Hepatocyte (in vitro differentiated cells): ENCODE measurements at regions not wholly inside any gene's neighbourhood (a gene's known extent, or its start where the extent isn't known, plus 50 kb on each side); places are given as distances from the start of the nearest gene placed in this dataset.
A peak's percentile ranks its signal among the peaks of the same experiment; 100 is the strongest.
"Not testable (repeated sequence)": the region's sequence is repeated elsewhere in the genome, so short reads cannot be mapped to it uniquely, and the experiment has no call there.

Experiments
- DNase-seq: peaks from one replicate; pipeline ENCODE4 v3.0.0-alpha.2; 2016; ENCODE audit warnings: low spot score
- H2AFZ ChIP-seq: fragments of 200-600 bp; sonication (generic); 2 replicates; pipeline ENCODE4 v1.6.0; 2016; ENCODE audit warnings: antibody characterized with exemption, mild to moderate bottlenecking
- H3K27ac ChIP-seq: fragments of 200-600 bp; sonication (generic); 2 replicates; pipeline ENCODE4 v1.5.1; 2016; ENCODE audit warnings: mild to moderate bottlenecking
- H3K27me3 ChIP-seq: fragments of 200-600 bp; sonication (generic); 2 replicates; pipeline ENCODE4 v1.6.1; 2016
- H3K36me3 ChIP-seq: fragments of 200-600 bp; sonication (generic); replicated peaks from 2 replicates; pipeline ENCODE4 v1.5.1; 2016; ENCODE audit warnings: low read depth; ENCODE audit not compliant: insufficient read depth
- H3K4me1 ChIP-seq: fragments of 200-600 bp; sonication (generic); 2 replicates; pipeline ENCODE4 v1.5.1; 2016; ENCODE audit warnings: mild to moderate bottlenecking, moderate library complexity; ENCODE audit not compliant: insufficient read depth
- H3K4me2 ChIP-seq: fragments of 200-600 bp; sonication (generic); 2 replicates; pipeline ENCODE4 v1.6.0; 2016
- H3K4me3 ChIP-seq: fragments of 200-600 bp; sonication (generic); 2 replicates; pipeline ENCODE4 v1.5.1; 2016; ENCODE audit warnings: mild to moderate bottlenecking
- H3K79me2 ChIP-seq: fragments of 200-600 bp; sonication (generic); 2 replicates; pipeline ENCODE4 v1.6.0; 2017; ENCODE audit warnings: mild to moderate bottlenecking
- H3K9me2 ChIP-seq: fragments of 200-600 bp; sonication (generic); replicated peaks from 2 replicates; pipeline ENCODE4 v1.6.0; 2017; ENCODE audit warnings: mild to moderate bottlenecking; ENCODE audit not compliant: insufficient read depth
- H3K9me3 ChIP-seq: fragments of 200-600 bp; sonication (generic); 2 replicates; pipeline ENCODE4 v1.5.1; 2016; ENCODE audit warnings: low read depth, mild to moderate bottlenecking
- H4K20me1 ChIP-seq: fragments of 200-600 bp; sonication (generic); 2 replicates; pipeline ENCODE4 v1.6.0; 2016; ENCODE audit warnings: mild to moderate bottlenecking; ENCODE audit not compliant: insufficient read depth, poor library complexity, severe bottlenecking
- CTCF ChIP-seq: fragments of 200-600 bp; sonication (generic); IDR thresholded peaks from 2 replicates; pipeline ENCODE4 v1.5.1; 2016; ENCODE audit warnings: antibody characterized with exemption, mild to moderate bottlenecking; ENCODE audit not compliant: poor library complexity
- EZH2 ChIP-seq: fragments of 200-600 bp; sonication (generic); IDR thresholded peaks from 2 replicates; pipeline ENCODE4 v1.6.1; 2016; ENCODE audit warnings: antibody characterized with exemption, mild to moderate bottlenecking, borderline replicate concordance
- EZH2phosphoT487 ChIP-seq: fragments of 200-600 bp; sonication (generic); IDR thresholded peaks from one replicate; pipeline ENCODE4 v1.6.1; 2018; ENCODE audit warnings: antibody characterized with exemption, mild to moderate bottlenecking, low read depth, moderate library complexity; ENCODE audit not compliant: unreplicated experiment, severe bottlenecking
- WGBS: methylation state at CpG from one replicate; pipeline ENCODE4 v1.1.6; 2016; ENCODE audit warnings: low lambda C conversion rate; ENCODE audit errors: missing lambda C conversion rate; 5-methylcytosine and 5-hydroxymethylcytosine counted together

- no peak overlapping the region for H3K4me3 ChIP-seq
- 94% methylated on average over 5 of the region's 5 CpGs for WGBS
- H4K20me1 ChIP-seq = no peaks in the 10 kb centered on the region
- peaks cover 8% of the 10 kb centered on the region for H3K9me3 ChIP-seq
- H3K4me2 ChIP-seq = no peak overlapping the region
- TF ChIP-seq EZH2 (no peak), EZH2phosphoT487 (no peak), CTCF (no peak)
- H3K36me3 ChIP-seq = no peaks in the 10 kb centered on the region
- H2AFZ ChIP-seq = no peak overlapping the region
- H3K9me2 ChIP-seq = no peaks in the 10 kb centered on the region
- no peaks in the 10 kb centered on the region for H3K79me2 ChIP-seq
- no peaks in the 10 kb centered on the region for H3K4me1 ChIP-seq
- H3K27ac ChIP-seq = no peak overlapping the region
- no peak for DNase-seq
- H3K27me3 ChIP-seq = no peaks in the 10 kb centered on the region
Observed at GRCh38 chr20:47430862-47431588, 70.7 kb upstream of the NCOA3 start.

GRCh38 chr20:47432834-47433210 is 68.9 kb upstream of the NCOA3 start:
- H3K36me3 ChIP-seq = no peaks in the 10 kb centered on the region
- H3K79me2 ChIP-seq = no peaks in the 10 kb centered on the region
- no peak overlapping the region for H3K4me2 ChIP-seq
- DNase-seq = no peak
- H3K4me1 ChIP-seq = no peaks in the 10 kb centered on the region
- H3K27ac ChIP-seq = no peak overlapping the region
- TF ChIP-seq EZH2phosphoT487 (no peak), CTCF (no peak), EZH2 (no peak)
- no peaks in the 10 kb centered on the region for H3K27me3 ChIP-seq
- WGBS = 81% methylated on average over 3 of the region's 3 CpGs
- no peak overlapping the region for H2AFZ ChIP-seq
- H3K9me3 ChIP-seq = no peaks in the 10 kb centered on the region
- H3K4me3 ChIP-seq = no peak overlapping the region
- no peaks in the 10 kb centered on the region for H4K20me1 ChIP-seq
- no peaks in the 10 kb centered on the region for H3K9me2 ChIP-seq

DNA sequence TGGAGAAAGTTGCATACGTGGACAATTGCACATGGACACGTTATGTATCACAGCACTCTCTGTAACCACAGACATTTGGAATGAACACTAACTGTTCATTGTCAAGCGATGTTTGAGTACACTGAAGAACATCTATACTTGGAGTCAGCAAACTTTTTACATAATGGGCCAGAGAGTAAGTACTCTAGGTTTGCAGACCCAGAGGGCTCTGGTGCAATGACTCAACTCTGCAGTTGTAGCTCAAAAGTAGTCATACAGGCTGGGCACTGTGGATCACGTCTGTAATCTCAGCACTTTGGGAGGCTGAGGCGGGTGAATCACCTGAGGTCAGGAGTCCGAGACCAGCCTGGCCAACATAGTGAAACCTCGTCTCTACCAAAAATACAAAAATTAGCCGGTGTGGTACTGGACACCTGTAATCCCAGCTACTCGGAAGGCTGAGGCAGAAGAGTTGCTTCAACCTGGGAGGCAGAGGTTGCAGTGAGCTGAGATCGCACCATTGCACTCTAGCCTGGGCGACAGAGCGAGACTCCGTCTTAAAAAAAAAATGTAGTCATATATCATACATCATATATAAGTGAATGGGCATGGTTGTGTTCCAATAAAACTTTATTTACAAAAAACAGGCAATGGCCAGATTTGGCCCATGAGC is 67.4 kb upstream of the NCOA3 start:
- peak overlapping the region; percentile 66 for H3K27ac ChIP-seq
- not testable (repeated sequence) for H4K20me1 ChIP-seq, H3K4me1 ChIP-seq, H3K4me2 ChIP-seq, H3K4me3 ChIP-seq, H3K79me2 ChIP-seq, H2AFZ ChIP-seq, H3K36me3 ChIP-seq, H3K9me2 ChIP-seq, H3K27me3 ChIP-seq, H3K9me3 ChIP-seq
- 86% methylated on average over 13 of the region's 13 CpGs for WGBS
- peak; percentile 49 for DNase-seq

DNA sequence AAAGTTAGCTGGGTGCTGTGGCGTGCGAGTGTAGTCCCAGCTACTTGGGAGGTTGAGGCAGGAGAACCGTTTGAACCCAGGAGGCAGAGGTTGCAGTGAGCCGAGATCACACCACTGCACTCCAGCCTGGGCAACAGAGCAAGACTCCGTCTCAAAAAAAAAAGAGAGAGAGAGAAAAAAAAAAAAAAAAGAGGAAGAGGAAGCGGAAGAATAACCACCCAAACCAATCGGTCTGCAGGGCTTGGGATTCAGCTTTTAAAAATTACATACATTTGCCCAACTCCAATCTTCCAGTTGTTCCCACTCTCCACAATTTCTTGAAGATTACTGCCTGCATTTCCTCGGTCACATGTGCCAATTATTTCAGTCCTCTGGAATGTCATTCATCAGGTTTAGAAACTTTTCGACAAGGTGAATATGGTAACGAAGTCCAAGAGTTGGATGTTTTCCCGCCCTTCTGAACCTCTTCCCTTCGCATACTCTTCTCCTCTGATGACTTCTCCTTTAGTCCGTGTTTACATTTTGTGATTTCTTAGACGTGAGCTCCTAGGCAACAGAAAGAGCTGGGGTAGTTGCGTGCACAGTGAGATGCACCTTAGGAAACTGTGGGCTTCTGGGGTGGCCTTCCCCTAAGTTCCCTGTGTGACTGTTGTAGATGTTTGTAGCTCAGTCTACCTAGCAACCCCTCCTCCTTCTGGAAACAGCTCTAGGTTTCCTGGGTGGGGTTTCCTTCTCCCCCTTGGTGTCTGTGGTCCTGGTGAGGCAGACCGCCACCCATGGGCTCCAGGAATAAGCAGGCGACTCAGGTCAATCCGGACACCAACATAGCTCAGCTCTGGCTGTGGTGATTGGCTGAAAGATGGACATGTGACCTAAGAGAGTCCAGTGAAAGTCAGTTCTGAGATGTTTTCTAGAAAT is 63.0 kb upstream of the NCOA3 start:
- Histone ChIP-seq H3K9me2 (no peaks in the 10 kb centered on the region), H3K4me2 (no peak overlapping the region), H4K20me1 (no peaks in the 10 kb centered on the region), H3K36me3 (no peaks in the 10 kb centered on the region), H3K79me2 (no peaks in the 10 kb centered on the region), H3K27me3 (no peaks in the 10 kb centered on the region), H3K9me3 (no peaks in the 10 kb centered on the region), H2AFZ (no peak overlapping the region), H3K4me1 (no peaks in the 10 kb centered on the region), H3K27ac (peak overlapping the region; percentile 54), H3K4me3 (no peak overlapping the region)
- DNase-seq = peak; percentile 58
- no peak for TF ChIP-seq EZH2phosphoT487
- no peak for TF ChIP-seq CTCF
- no peak for TF ChIP-seq EZH2
- 80% methylated on average over 17 of the region's 18 CpGs for WGBS
